Kidney epithelial cell (primary cell): ENCODE measurements at regions not wholly inside any gene's neighbourhood (a gene's known extent, or its start where the extent isn't known, plus 50 kb on each side); places are given as distances from the start of the nearest gene placed in this dataset.
"Not testable (repeated sequence)": the region's sequence is repeated elsewhere in the genome, so short reads cannot be mapped to it uniquely, and the experiment has no call there.

ENCODE experiments used
- DNase-seq: peaks from one replicate; pipeline ENCODE4 v3.0.0-alpha.2; 2010; ENCODE audit warnings: low read depth
- H3K27me3 ChIP-seq: 2 replicates; pipeline ENCODE4 v1.6.0; 2011; ENCODE audit warnings: low read length; ENCODE audit not compliant: control insufficient read depth, insufficient read depth
- H3K36me3 ChIP-seq: 2 replicates; pipeline ENCODE4 v1.5.1; 2011; ENCODE audit warnings: low read length; ENCODE audit not compliant: control insufficient read depth, insufficient read depth
- H3K4me3 ChIP-seq: 2 replicates; pipeline ENCODE4 v1.5.1; 2011; ENCODE audit warnings: low read depth, mild to moderate bottlenecking, control low read depth, low read length
- TF ChIP-seq, protein P1 (sequence below): IDR thresholded peaks from 2 replicates; pipeline ENCODE4 v1.5.1; 2011; ENCODE audit warnings: mild to moderate bottlenecking, moderate library complexity, low read length, control low read depth, inconsistent platforms; ENCODE audit not compliant: insufficient read depth, poor library complexity, severe bottlenecking

DNA sequence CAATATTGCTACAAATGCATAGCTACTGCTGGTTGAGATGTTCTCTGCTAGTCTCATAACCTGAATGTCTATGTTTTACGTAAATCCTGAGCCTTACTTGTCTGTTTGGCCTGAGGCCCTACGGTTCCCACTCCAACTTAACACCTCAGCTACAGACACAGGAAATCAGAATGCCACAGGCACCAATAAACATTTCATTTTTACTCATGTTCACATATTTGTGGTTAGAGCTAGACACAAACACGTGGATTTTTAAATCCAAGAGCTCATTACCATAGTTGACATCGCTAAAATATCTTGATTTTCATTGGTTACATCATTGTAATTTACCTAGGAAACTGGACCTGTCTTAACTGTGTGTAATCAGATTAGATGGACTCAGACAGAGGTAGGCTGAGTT is 263.8 kb upstream of the CDH19 start:
- TF ChIP-seq, protein P1, sequence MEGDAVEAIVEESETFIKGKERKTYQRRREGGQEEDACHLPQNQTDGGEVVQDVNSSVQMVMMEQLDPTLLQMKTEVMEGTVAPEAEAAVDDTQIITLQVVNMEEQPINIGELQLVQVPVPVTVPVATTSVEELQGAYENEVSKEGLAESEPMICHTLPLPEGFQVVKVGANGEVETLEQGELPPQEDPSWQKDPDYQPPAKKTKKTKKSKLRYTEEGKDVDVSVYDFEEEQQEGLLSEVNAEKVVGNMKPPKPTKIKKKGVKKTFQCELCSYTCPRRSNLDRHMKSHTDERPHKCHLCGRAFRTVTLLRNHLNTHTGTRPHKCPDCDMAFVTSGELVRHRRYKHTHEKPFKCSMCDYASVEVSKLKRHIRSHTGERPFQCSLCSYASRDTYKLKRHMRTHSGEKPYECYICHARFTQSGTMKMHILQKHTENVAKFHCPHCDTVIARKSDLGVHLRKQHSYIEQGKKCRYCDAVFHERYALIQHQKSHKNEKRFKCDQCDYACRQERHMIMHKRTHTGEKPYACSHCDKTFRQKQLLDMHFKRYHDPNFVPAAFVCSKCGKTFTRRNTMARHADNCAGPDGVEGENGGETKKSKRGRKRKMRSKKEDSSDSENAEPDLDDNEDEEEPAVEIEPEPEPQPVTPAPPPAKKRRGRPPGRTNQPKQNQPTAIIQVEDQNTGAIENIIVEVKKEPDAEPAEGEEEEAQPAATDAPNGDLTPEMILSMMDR = no peak
- DNase-seq = no peak
- no peaks in the 10 kb centered on the region for H3K27me3 ChIP-seq
- no peak overlapping the region for H3K4me3 ChIP-seq
- no peaks in the 10 kb centered on the region for H3K36me3 ChIP-seq

DNA sequence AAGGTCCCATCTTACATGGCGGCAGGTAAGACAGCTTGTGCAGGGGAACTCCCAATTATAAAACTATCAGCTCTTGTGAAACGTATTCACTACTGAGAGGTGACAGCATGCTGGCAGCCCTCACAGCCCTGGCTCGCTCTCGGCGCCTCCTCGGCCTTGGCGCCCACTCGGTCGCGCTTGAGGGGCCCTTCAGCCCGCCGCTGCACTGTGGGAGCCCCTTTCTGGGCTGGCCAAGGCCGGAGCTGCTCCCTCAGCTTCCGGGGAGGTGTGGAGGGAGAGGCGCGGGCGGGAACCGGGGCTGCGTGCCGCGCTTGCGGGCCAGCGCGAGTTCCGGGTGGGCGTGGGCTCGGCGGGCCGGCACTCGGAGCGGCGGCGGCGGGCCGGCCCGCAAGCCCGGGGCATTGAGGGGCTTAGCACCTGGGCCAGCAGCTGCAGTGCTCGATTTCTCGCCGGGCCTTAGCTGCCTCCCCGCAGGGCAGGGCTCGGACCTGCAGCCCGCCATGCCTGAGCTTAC is 262.6 kb upstream of the CDH19 start:
- DNase-seq, H3K36me3 ChIP-seq, H3K4me3 ChIP-seq, H3K27me3 ChIP-seq: not testable (repeated sequence)

DNA sequence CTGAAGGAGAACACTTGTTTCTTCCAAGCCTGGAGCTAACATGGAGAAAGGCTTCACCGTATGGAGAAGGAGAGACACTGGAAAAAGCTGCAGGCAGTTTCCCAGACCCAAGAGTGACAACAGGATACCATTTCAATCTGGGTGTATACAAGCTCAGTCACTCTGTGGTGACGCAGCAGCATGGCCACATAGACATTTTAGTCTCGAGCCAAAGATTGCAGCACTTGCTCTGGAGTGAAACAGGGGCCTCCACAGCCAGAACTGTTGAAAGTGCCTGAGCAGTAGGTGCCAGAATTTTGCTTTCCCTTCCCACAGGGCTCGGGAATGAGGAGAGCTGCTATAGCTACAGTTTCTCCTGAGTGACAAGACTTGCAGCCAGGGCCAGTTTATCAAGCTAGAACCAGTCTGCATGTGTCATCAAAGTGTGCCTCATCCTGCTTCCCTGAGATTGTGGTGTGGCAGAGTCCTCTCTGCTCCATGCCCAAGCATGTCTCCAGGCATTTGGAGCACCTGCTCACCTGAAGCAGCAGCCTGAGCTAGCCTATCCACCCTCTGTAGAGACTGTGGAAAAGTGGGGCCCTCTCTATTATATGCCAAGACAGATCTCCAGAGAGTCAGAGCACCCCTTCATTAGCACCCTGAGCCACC is 234.6 kb upstream of the CDH19 start:
- TF ChIP-seq, protein P1 = no peak
- no peak for DNase-seq
- H3K27me3 ChIP-seq = no peaks in the 10 kb centered on the region
- no peaks in the 10 kb centered on the region for H3K36me3 ChIP-seq
- no peak overlapping the region for H3K4me3 ChIP-seq

DNA sequence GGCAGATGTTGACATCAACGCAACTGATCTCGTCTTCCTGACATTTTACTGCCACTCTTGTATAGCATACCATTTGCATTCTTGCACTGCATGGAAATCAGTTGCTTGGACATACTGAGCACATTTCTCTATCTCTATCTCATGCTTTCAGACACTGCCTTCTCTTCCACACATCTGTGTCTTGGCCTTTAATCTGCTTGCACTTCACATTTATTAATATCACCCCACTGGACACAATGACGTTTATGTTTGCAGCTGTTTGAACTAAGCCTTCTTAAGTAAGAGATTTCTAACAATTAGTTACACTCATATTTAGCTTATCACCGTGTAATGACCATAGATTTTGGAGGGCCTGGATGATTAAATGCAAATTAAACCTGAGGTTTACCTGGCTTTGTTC is 229.8 kb upstream of the CDH19 start:
- TF ChIP-seq, protein P1 = no peak
- H3K4me3 ChIP-seq = no peak overlapping the region
- no peak for DNase-seq
- no peaks in the 10 kb centered on the region for H3K27me3 ChIP-seq
- H3K36me3 ChIP-seq = no peaks in the 10 kb centered on the region

DNA sequence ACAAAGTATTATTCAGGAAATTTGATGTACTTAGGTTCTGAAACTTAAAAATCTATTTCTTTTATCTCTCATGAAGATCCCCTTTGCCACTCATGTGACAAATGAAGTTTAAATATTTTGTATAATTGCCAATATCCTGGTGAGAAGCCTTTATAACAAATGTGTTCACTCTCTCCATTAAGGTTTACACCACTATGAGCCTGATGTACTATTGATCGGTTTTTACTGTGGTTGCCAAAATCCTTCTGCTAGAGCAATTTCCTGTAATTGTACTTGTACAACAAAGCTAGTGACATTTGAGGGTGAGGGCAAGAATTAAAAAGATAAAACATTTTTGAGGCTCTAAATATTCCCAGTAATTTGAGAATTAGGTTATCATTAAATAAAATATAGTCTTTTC is 222.3 kb upstream of the CDH19 start:
- Histone ChIP-seq H3K36me3 (no peaks in the 10 kb centered on the region), H3K4me3 (no peak overlapping the region), H3K27me3 (no peaks in the 10 kb centered on the region)
- no peak for DNase-seq
- TF ChIP-seq, protein P1 = no peak

DNA sequence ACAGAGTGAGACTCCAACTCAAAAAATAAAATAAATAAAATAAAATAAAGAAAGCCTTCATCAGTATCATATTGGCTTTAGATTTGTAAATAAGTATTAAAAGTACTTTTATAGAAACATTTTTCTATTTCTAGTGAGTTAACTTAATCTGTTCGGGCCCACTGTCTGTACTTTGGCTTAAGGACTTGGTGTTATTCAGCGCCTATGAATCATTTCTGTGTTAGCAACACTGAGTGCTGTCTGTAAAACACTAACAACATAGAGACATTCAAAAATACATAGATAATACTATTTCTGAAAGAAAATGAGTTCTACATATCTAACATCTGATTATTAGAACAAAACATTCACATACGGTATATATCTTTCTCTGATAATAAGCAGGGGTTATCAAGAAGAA is 221.5 kb upstream of the CDH19 start:
- Histone ChIP-seq H3K27me3 (no peaks in the 10 kb centered on the region), H3K36me3 (no peaks in the 10 kb centered on the region), H3K4me3 (no peak overlapping the region)
- DNase-seq = no peak
- TF ChIP-seq, protein P1 = no peak
